ENCODE measurements at regions not wholly inside any gene's neighbourhood (a gene's known extent, or its start where the extent isn't known, plus 50 kb on each side); places are given as distances from the start of the nearest gene placed in this dataset.

DNA sequence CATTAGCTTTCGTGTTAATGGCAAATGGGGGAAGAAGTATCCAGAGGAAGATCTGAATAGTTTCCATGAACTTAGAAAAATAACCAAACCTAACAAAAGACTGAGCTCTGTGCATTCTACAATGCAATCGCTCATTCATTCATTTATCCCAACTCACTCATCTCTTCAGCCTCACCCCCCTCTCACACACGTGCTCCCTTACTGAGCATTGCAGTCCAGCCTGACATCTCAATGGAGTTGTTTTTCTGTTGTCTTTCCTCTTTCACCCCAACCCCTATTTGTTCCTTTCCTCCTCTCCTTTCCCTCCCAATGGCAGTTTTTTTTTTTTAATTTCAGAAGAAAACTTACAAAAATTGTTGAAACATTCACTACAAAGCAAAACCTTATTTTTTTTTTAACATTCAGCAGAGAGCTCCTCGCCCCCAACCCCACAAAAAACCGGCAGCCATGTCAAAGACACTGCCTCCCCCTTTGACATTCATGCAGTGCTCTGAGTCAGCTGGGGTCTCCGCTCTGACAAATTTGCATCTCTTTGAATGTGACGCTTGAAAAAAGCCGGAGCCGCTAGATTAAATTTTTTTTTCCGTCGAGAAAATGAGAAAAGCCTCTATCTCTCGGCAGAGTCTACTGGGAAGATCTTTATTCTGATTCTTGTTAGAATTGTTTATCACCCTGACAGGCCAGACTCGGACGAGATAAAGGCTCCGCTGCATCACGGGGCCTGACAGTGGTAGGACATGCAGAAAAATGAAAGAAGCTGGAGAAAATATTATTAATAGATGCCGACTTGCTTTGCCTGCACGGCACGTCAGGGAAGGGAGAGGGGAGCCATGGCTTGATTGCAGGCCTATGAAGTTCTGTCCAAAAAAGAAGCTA is 775.6 kb downstream of the VRK1 start:
- no peak overlapping the region for H3K4me3 Mint-ChIP-seq
- peaks cover 2 to 6% of the 10 kb centered on the region in 2 donors for H3K9me3 Mint-ChIP-seq
- no peaks in the 10 kb centered on the region for H3K36me3 Mint-ChIP-seq

GRCh38 chr14:97575677-97576076 is 778.5 kb downstream of the VRK1 start:
- Histone ChIP-seq H3K27ac (ENCODE audit: low read length) (no peak overlapping the region), H3K9me3 (ENCODE audit: control insufficient read depth, insufficient read depth, low read length) (no peaks in the 10 kb centered on the region), H3K27me3 (ENCODE audit: control insufficient read depth, insufficient read depth, low read length) (no peaks in the 10 kb centered on the region), H3K4me1 (ENCODE audit: control insufficient read depth, insufficient read depth, low read length) (no peaks in the 10 kb centered on the region), H3K4me3 (ENCODE audit: low read length) (no peak overlapping the region), H3K36me3 (ENCODE audit: control insufficient read depth, insufficient read depth, low read length) (no peaks in the 10 kb centered on the region)
- Mint-ChIP-seq H3K4me1 (peaks cover 0 to 9% of the 10 kb centered on the region in 2 donors), H3K27me3 (ENCODE audit: low read depth in 2 of 2) (peaks cover 0 to 4% of the 10 kb centered on the region in 2 donors), H3K9me3 (peaks cover 2 to 6% of the 10 kb centered on the region in 2 donors), H3K4me3 (no peak overlapping the region), H3K27ac (no peak overlapping the region), H3K36me3 (no peaks in the 10 kb centered on the region)
- DNase-seq, result no peak
- intact Hi-C loops (cut with micrococcal nuclease), result no loop called here
- ATAC-seq, result no peak
- TF ChIP-seq CTCF (IDR thresholded peaks at IDR 0.05), result no peak
- WGBS (ENCODE audit: insufficient coverage), result 96% methylated on average over 6 of the region's 6 CpGs

More for the DNA sequence above, 775.6 kb downstream of the VRK1 start:
- ATAC-seq, result no peak
- H3K4me3 ChIP-seq (ENCODE audit: low read length), result no peak overlapping the region
- DNase-seq, result no peak
- no peaks in the 10 kb centered on the region for H3K27me3 ChIP-seq (ENCODE audit: control insufficient read depth, insufficient read depth, low read length)
- no peak overlapping the region for H3K27ac ChIP-seq (ENCODE audit: low read length)
- WGBS (ENCODE audit: insufficient coverage), result 92% methylated on average over 18 of the region's 19 CpGs
- no peaks in the 10 kb centered on the region for H3K4me1 ChIP-seq (ENCODE audit: control insufficient read depth, insufficient read depth, low read length)
- no peaks in the 10 kb centered on the region for H3K9me3 ChIP-seq (ENCODE audit: control insufficient read depth, insufficient read depth, low read length)
- TF ChIP-seq CTCF (IDR thresholded peaks at IDR 0.05), result no peak
- Mint-ChIP-seq H3K27ac (no peak overlapping the region), H3K4me1 (peaks cover 6 to 21% of the 10 kb centered on the region in 2 donors), H3K27me3 (ENCODE audit: low read depth in 2 of 2) (peaks cover 0 to 10% of the 10 kb centered on the region in 2 donors)
- intact Hi-C loops (cut with micrococcal nuclease), result no loop called here
- H3K36me3 ChIP-seq (ENCODE audit: control insufficient read depth, insufficient read depth, low read length), result no peaks in the 10 kb centered on the region

- no peak overlapping the region for H3K4me3 ChIP-seq (ENCODE audit: low read length)
- no peaks in the 10 kb centered on the region for H3K4me1 ChIP-seq (ENCODE audit: control insufficient read depth, insufficient read depth, low read length)
- no peaks in the 10 kb centered on the region for H3K36me3 Mint-ChIP-seq
- no peaks in the 10 kb centered on the region for H3K36me3 ChIP-seq (ENCODE audit: control insufficient read depth, insufficient read depth, low read length)
- H3K4me1 Mint-ChIP-seq, result peaks cover 0 to 3% of the 10 kb centered on the region in 2 donors
- H3K9me3 ChIP-seq (ENCODE audit: control insufficient read depth, insufficient read depth, low read length), result no peaks in the 10 kb centered on the region
- H3K27me3 ChIP-seq (ENCODE audit: control insufficient read depth, insufficient read depth, low read length), result no peaks in the 10 kb centered on the region
- no peak for ATAC-seq
- no peak for TF ChIP-seq CTCF (IDR thresholded peaks at IDR 0.05)
- no peak overlapping the region for H3K27ac Mint-ChIP-seq
- intact Hi-C loops (cut with micrococcal nuclease), result no loop called here
- peaks cover 2 to 4% of the 10 kb centered on the region in 2 donors for H3K9me3 Mint-ChIP-seq
- no peak overlapping the region for H3K4me3 Mint-ChIP-seq
- peaks cover 0 to 4% of the 10 kb centered on the region in 2 donors for H3K27me3 Mint-ChIP-seq (ENCODE audit: low read depth in 2 of 2)
- no peak overlapping the region for H3K27ac ChIP-seq (ENCODE audit: low read length)
- DNase-seq, result no peak
Measured at GRCh38 chr14:97578982-97579548, 781.9 kb downstream of the VRK1 start.
